Trophoblast cell (in vitro differentiated cells and primary cell): ENCODE measurements at regions not wholly inside any gene's neighbourhood (a gene's known extent, or its start where the extent isn't known, plus 50 kb on each side); places are given as distances from the start of the nearest gene placed in this dataset.

Source experiments
- DNase-seq, 2 donors: peaks; one replicate each; pipeline ENCODE4 v3.0.0-alpha.2; 2016
- H2AFZ ChIP-seq: 2 replicates; pipeline ENCODE4 v1.6.1; 2013; ENCODE audit warnings: low read length, moderate library complexity, mild to moderate bottlenecking; ENCODE audit not compliant: insufficient read depth, poor library complexity
- H2AK5ac ChIP-seq: 2 replicates; pipeline ENCODE4 v1.6.1; 2013; ENCODE audit warnings: mild to moderate bottlenecking, low read length
- H2BK120ac ChIP-seq: 2 replicates; pipeline ENCODE4 v1.6.1; 2013; ENCODE audit warnings: low read length, mild to moderate bottlenecking, moderate library complexity; ENCODE audit not compliant: insufficient read depth, poor library complexity
- H2BK12ac ChIP-seq: 2 replicates; pipeline ENCODE4 v1.6.1; 2013; ENCODE audit warnings: mild to moderate bottlenecking, low read length, moderate library complexity
- H2BK5ac ChIP-seq: 2 replicates; pipeline ENCODE4 v1.6.1; 2013; ENCODE audit warnings: low read length, low read depth, moderate library complexity, mild to moderate bottlenecking; ENCODE audit not compliant: poor library complexity
- H3K14ac ChIP-seq: 2 replicates; pipeline ENCODE4 v1.6.1; 2013; ENCODE audit warnings: mild to moderate bottlenecking, low read length
- H3K18ac ChIP-seq: 2 replicates; pipeline ENCODE4 v1.6.1; 2013; ENCODE audit warnings: mild to moderate bottlenecking, low read length
- H3K23ac ChIP-seq: 2 replicates; pipeline ENCODE4 v1.6.1; 2013; ENCODE audit warnings: low read length
- H3K27ac ChIP-seq: 2 replicates; pipeline ENCODE4 v1.5.1; 2013; ENCODE audit warnings: low read depth, mild to moderate bottlenecking, inconsistent platforms, low read length, moderate library complexity
- H3K27me3 ChIP-seq: 2 replicates; pipeline ENCODE4 v1.6.1; 2013; ENCODE audit warnings: inconsistent platforms, mild to moderate bottlenecking, low read length, moderate library complexity; ENCODE audit not compliant: insufficient read depth
- H3K36me3 ChIP-seq, 2 experiments: 1 replicate in 1 of 2; 2 replicates in 1 of 2; pipeline ENCODE4 v1.6.1; 2013; ENCODE audit warnings: low read length in 2 of 2, mild to moderate bottlenecking in 2 of 2, moderate library complexity in 1 of 2; ENCODE audit not compliant: insufficient read depth in 2 of 2, control insufficient read depth in 1 of 2
- H3K4ac ChIP-seq: 2 replicates; pipeline ENCODE4 v1.6.1; 2013; ENCODE audit warnings: low read depth, mild to moderate bottlenecking, low read length, moderate library complexity
- H3K4me1 ChIP-seq, 2 experiments: 1 replicate in 1 of 2; 2 replicates in 1 of 2; pipeline ENCODE4 v1.6.1; 2013; ENCODE audit warnings: low read length in 2 of 2, mild to moderate bottlenecking in 2 of 2, moderate library complexity in 1 of 2; ENCODE audit not compliant: insufficient read depth in 2 of 2, control insufficient read depth in 1 of 2
- H3K4me2 ChIP-seq: 2 replicates; pipeline ENCODE4 v1.6.1; 2013; ENCODE audit warnings: inconsistent platforms, mild to moderate bottlenecking, low read length, moderate library complexity
- H3K4me3 ChIP-seq: 2 replicates; pipeline ENCODE4 v1.5.1; 2013; ENCODE audit warnings: mild to moderate bottlenecking, low read depth, low read length, inconsistent platforms
- H3K79me1 ChIP-seq: one replicate; pipeline ENCODE4 v1.6.1; 2013; ENCODE audit warnings: low read length
- H3K79me2 ChIP-seq: 2 replicates; pipeline ENCODE4 v1.6.1; 2013; ENCODE audit warnings: low read length, mild to moderate bottlenecking; ENCODE audit not compliant: control insufficient read depth, insufficient read depth, poor library complexity
- H3K9ac ChIP-seq: 2 replicates; pipeline ENCODE4 v1.6.1; 2013; ENCODE audit warnings: mild to moderate bottlenecking, low read length
- H3K9me3 ChIP-seq: 2 replicates; pipeline ENCODE4 v1.6.1; 2013; ENCODE audit warnings: low read depth, mild to moderate bottlenecking, control low read depth, inconsistent platforms, low read length; ENCODE audit not compliant: insufficient read depth
- H4K12ac ChIP-seq: 2 replicates; pipeline ENCODE4 v1.6.1; 2013; ENCODE audit warnings: low read depth, mild to moderate bottlenecking, low read length, moderate library complexity
- H4K8ac ChIP-seq: 2 replicates; pipeline ENCODE4 v1.6.1; 2013; ENCODE audit warnings: low read depth, mild to moderate bottlenecking, low read length, moderate library complexity
- H4K91ac ChIP-seq: one replicate; pipeline ENCODE4 v1.6.1; 2013; ENCODE audit warnings: low read depth, mild to moderate bottlenecking, low read length, moderate library complexity
- WGBS: extraction: QIAGEN DNeasy Blood & Tissue Kit; methylation state at CpG from one replicate; pipeline ENCODE4 v1.1.7; 2013; ENCODE audit warnings: missing lambda C conversion rate; ENCODE audit not compliant: insufficient read length, insufficient coverage; ENCODE audit errors: extremely low coverage; 5-methylcytosine and 5-hydroxymethylcytosine counted together

- no peak overlapping the region for H2AFZ ChIP-seq
- H3K36me3 ChIP-seq = no peaks in the 10 kb centered on the region
These were observed 224.1 kb downstream of the BUB3 start for GRCh38 chr10:123378302-123378701.

GRCh38 chr10:123379156-123379555, 225.0 kb downstream of the BUB3 start:
- Histone ChIP-seq H2AK5ac (no peak overlapping the region), H4K91ac (no peak overlapping the region), H2BK12ac (no peak overlapping the region), H3K27me3 (no peaks in the 10 kb centered on the region), H3K79me1 (no peaks in the 10 kb centered on the region), H3K4ac (no peak overlapping the region), H3K79me2 (no peaks in the 10 kb centered on the region), H3K9ac (no peak overlapping the region), H3K36me3 (no peaks in the 10 kb centered on the region), H4K12ac (no peak overlapping the region), H3K27ac (no peak overlapping the region), H4K8ac (no peak overlapping the region), H3K14ac (no peak overlapping the region), H3K4me3 (no peak overlapping the region), H3K4me1 (peaks cover 0 to 3% of the 10 kb centered on the region in 2 experiments), H3K4me2 (no peak overlapping the region), H2AFZ (no peak overlapping the region), H3K18ac (no peak overlapping the region), H3K23ac (no peak overlapping the region), H2BK5ac (no peak overlapping the region), H3K9me3 (no peaks in the 10 kb centered on the region), H2BK120ac (no peak overlapping the region)
- no CpG with 5 or more reads among the region's 5 CpGs for WGBS
- no peak for DNase-seq

More at GRCh38 chr10:123378302-123378701, 224.1 kb downstream of the BUB3 start:
- peaks cover 0 to 3% of the 10 kb centered on the region in 2 experiments for H3K4me1 ChIP-seq
- no peak overlapping the region for H3K18ac ChIP-seq
- no peaks in the 10 kb centered on the region for H3K79me1 ChIP-seq
- H3K4ac ChIP-seq = no peak overlapping the region
- no peak overlapping the region for H4K12ac ChIP-seq
- no peak overlapping the region for H3K27ac ChIP-seq
- no peak overlapping the region for H4K91ac ChIP-seq
- no peak overlapping the region for H4K8ac ChIP-seq
- no peak overlapping the region for H3K14ac ChIP-seq
- no CpG with 5 or more reads among the region's 2 CpGs for WGBS
- no peak for DNase-seq
- H3K9me3 ChIP-seq = no peaks in the 10 kb centered on the region
- no peak overlapping the region for H3K4me2 ChIP-seq
- H2BK120ac ChIP-seq = no peak overlapping the region
- no peak overlapping the region for H2BK12ac ChIP-seq
- H2AK5ac ChIP-seq = no peak overlapping the region
- H3K79me2 ChIP-seq = no peaks in the 10 kb centered on the region
- no peak overlapping the region for H3K4me3 ChIP-seq
- no peak overlapping the region for H3K9ac ChIP-seq
- H3K27me3 ChIP-seq = no peaks in the 10 kb centered on the region
- no peak overlapping the region for H2BK5ac ChIP-seq
- H3K23ac ChIP-seq = no peak overlapping the region

GRCh38 chr10:123380491-123381085, 226.4 kb downstream of the BUB3 start:
- no peak overlapping the region for H3K23ac ChIP-seq
- no peak overlapping the region for H2BK12ac ChIP-seq
- no peak overlapping the region for H4K8ac ChIP-seq
- H3K36me3 ChIP-seq = no peaks in the 10 kb centered on the region
- H3K4me2 ChIP-seq = no peak overlapping the region
- H2BK5ac ChIP-seq = no peak overlapping the region
- H3K14ac ChIP-seq = no peak overlapping the region
- WGBS = no CpG with 5 or more reads among the region's 7 CpGs
- no peak overlapping the region for H2AFZ ChIP-seq
- no peak overlapping the region for H4K12ac ChIP-seq
- no peak overlapping the region for H3K27ac ChIP-seq
- no peak overlapping the region for H3K18ac ChIP-seq
- H3K9ac ChIP-seq = no peak overlapping the region
- H4K91ac ChIP-seq = no peak overlapping the region
- no peak overlapping the region for H2AK5ac ChIP-seq
- no peaks in the 10 kb centered on the region for H3K79me2 ChIP-seq
- no peak overlapping the region for H3K4ac ChIP-seq
- H3K9me3 ChIP-seq = peaks cover 2% of the 10 kb centered on the region
- no peak overlapping the region for H2BK120ac ChIP-seq
- H3K4me1 ChIP-seq = peaks cover 0 to 3% of the 10 kb centered on the region in 2 experiments
- H3K4me3 ChIP-seq = no peak overlapping the region
- no peaks in the 10 kb centered on the region for H3K27me3 ChIP-seq
- H3K79me1 ChIP-seq = no peaks in the 10 kb centered on the region
- peak in 1 of 2 donors; percentile 50 for DNase-seq

GRCh38 chr10:123381224-123381623, 227.0 kb downstream of the BUB3 start:
- H3K4me2 ChIP-seq = no peak overlapping the region
- DNase-seq = no peak
- no peak overlapping the region for H2BK12ac ChIP-seq
- H3K9me3 ChIP-seq = peaks cover 3% of the 10 kb centered on the region
- no CpG with 5 or more reads among the region's 5 CpGs for WGBS
- no peak overlapping the region for H4K12ac ChIP-seq
- no peak overlapping the region for H4K91ac ChIP-seq
- H4K8ac ChIP-seq = no peak overlapping the region
- H3K4me3 ChIP-seq = no peak overlapping the region
- no peaks in the 10 kb centered on the region for H3K79me1 ChIP-seq
- H3K79me2 ChIP-seq = no peaks in the 10 kb centered on the region
- no peak overlapping the region for H2BK5ac ChIP-seq
- peaks cover 0 to 3% of the 10 kb centered on the region in 2 experiments for H3K4me1 ChIP-seq
- H3K9ac ChIP-seq = no peak overlapping the region
- H3K36me3 ChIP-seq = no peaks in the 10 kb centered on the region
- H2BK120ac ChIP-seq = no peak overlapping the region
- H3K14ac ChIP-seq = no peak overlapping the region
- no peak overlapping the region for H3K23ac ChIP-seq
- no peak overlapping the region for H2AK5ac ChIP-seq
- no peak overlapping the region for H3K4ac ChIP-seq
- H2AFZ ChIP-seq = no peak overlapping the region
- no peaks in the 10 kb centered on the region for H3K27me3 ChIP-seq
- H3K27ac ChIP-seq = no peak overlapping the region
- H3K18ac ChIP-seq = no peak overlapping the region
